ENCODE measurements at regions not wholly inside any gene's neighbourhood (a gene's known extent, or its start where the extent isn't known, plus 50 kb on each side); places are given as distances from the start of the nearest gene placed in this dataset.

- no peaks in the 10 kb centered on the region for H3K4me1 Mint-ChIP-seq (ENCODE audit: low read depth)
- H3K36me3 Mint-ChIP-seq (ENCODE audit: low read depth), result no peaks in the 10 kb centered on the region
- peaks cover 10% of the 10 kb centered on the region for H3K9me3 Mint-ChIP-seq
- no peaks in the 10 kb centered on the region for H3K27me3 Mint-ChIP-seq
- H3K4me3 Mint-ChIP-seq, result no peak overlapping the region
- no peak overlapping the region for H3K27ac Mint-ChIP-seq
Observed at GRCh38 chr1:218064426-218064825, 220.7 kb upstream of the RRP15 start.

- Mint-ChIP-seq H3K27me3 (no peaks in the 10 kb centered on the region), H3K36me3 (ENCODE audit: low read depth) (no peaks in the 10 kb centered on the region), H3K4me1 (ENCODE audit: low read depth) (no peaks in the 10 kb centered on the region), H3K4me3 (no peak overlapping the region), H3K9me3 (peaks cover under 1% of the 10 kb centered on the region), H3K27ac (no peak overlapping the region)
Observed at GRCh38 chr1:218066332-218066731, 218.8 kb upstream of the RRP15 start.

DNA sequence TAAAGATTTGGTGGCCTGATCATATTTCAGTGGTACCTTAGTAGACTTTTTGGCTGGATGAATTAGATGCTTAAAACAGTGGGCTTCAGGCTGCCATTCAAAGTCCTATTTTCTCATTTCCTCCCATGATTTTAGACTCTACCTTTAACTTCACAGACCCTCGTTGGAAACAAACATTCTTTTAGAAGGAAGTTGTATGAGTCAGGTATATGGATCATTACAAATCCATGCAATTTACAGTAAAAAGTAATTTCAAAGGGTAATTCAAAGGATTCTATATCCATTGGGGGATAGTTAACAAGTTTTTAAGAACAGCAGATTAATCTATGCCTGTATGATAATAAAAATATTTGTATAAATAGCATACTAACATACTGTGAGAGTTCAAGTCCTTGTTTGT, 216.9 kb upstream of the RRP15 start:
- Mint-ChIP-seq H3K9me3 (no peaks in the 10 kb centered on the region), H3K27ac (no peak overlapping the region), H3K36me3 (ENCODE audit: low read depth) (no peaks in the 10 kb centered on the region), H3K4me3 (no peak overlapping the region), H3K4me1 (ENCODE audit: low read depth) (no peaks in the 10 kb centered on the region), H3K27me3 (no peaks in the 10 kb centered on the region)

- Mint-ChIP-seq H3K27me3 (no peaks in the 10 kb centered on the region), H3K9me3 (no peaks in the 10 kb centered on the region), H3K27ac (no peak overlapping the region), H3K36me3 (ENCODE audit: low read depth) (no peaks in the 10 kb centered on the region), H3K4me3 (no peak overlapping the region), H3K4me1 (ENCODE audit: low read depth) (no peaks in the 10 kb centered on the region)
Observed at GRCh38 chr1:218069180-218069579, 215.9 kb upstream of the RRP15 start.

GRCh38 chr1:218073062-218073461, 212.0 kb upstream of the RRP15 start:
- Mint-ChIP-seq H3K9me3 (peaks cover 8% of the 10 kb centered on the region), H3K36me3 (ENCODE audit: low read depth) (no peaks in the 10 kb centered on the region), H3K4me3 (no peak overlapping the region), H3K27ac (no peak overlapping the region), H3K27me3 (no peaks in the 10 kb centered on the region), H3K4me1 (ENCODE audit: low read depth) (no peaks in the 10 kb centered on the region)

DNA sequence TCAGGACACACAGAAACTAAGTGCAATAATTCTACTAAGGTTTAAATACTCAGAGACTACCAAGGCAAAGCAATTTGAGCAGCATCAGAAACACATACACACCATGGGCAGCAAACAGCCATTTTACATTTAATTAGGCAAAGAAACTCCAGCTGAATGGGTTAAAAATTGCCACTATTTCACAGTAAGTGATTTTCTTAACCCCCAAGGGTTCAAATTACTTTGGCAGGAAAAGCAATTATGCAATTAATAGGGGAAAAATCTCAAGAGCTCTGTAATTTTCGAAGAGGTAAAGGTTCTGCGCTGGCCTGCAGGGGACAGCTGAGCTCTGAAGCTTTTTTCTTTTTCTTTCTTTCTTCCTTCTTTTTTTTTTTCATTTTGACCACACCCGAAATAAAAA, 206.2 kb upstream of the RRP15 start:
- Mint-ChIP-seq H3K27me3 (no peaks in the 10 kb centered on the region), H3K4me1 (ENCODE audit: low read depth) (no peaks in the 10 kb centered on the region), H3K36me3 (ENCODE audit: low read depth) (no peaks in the 10 kb centered on the region), H3K9me3 (peaks cover 18% of the 10 kb centered on the region), H3K27ac (no peak overlapping the region), H3K4me3 (no peak overlapping the region)

DNA sequence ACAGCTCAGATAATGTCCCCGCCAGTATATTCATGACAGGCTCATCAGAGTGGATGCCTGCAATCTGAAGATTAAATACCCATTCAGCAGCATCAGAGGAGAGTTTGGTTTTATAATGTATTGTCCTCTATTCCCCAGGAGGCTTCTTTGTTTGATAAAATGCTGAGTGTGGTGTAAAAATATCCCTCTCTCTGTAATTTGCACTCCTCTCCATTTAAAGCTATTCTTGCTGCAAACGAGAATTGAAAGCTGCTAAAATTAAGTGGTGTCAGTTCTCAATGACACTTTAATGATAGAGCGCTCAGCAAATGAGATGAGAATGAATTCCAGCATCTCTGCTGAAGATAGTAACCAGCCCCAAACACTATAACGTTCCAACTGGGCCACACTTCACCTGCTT, 205.7 kb upstream of the RRP15 start:
- H3K27me3 Mint-ChIP-seq, result no peaks in the 10 kb centered on the region
- H3K27ac Mint-ChIP-seq, result no peak overlapping the region
- no peaks in the 10 kb centered on the region for H3K36me3 Mint-ChIP-seq (ENCODE audit: low read depth)
- H3K4me1 Mint-ChIP-seq (ENCODE audit: low read depth), result no peaks in the 10 kb centered on the region
- H3K4me3 Mint-ChIP-seq, result no peak overlapping the region
- H3K9me3 Mint-ChIP-seq, result peaks cover 18% of the 10 kb centered on the region

- no peaks in the 10 kb centered on the region for H3K36me3 Mint-ChIP-seq (ENCODE audit: low read depth)
- no peak overlapping the region for H3K27ac Mint-ChIP-seq
- peaks cover 18% of the 10 kb centered on the region for H3K9me3 Mint-ChIP-seq
- no peak overlapping the region for H3K4me3 Mint-ChIP-seq
- no peaks in the 10 kb centered on the region for H3K4me1 Mint-ChIP-seq (ENCODE audit: low read depth)
- H3K27me3 Mint-ChIP-seq, result no peaks in the 10 kb centered on the region
Observed at GRCh38 chr1:218079820-218080219, 205.3 kb upstream of the RRP15 start.

DNA sequence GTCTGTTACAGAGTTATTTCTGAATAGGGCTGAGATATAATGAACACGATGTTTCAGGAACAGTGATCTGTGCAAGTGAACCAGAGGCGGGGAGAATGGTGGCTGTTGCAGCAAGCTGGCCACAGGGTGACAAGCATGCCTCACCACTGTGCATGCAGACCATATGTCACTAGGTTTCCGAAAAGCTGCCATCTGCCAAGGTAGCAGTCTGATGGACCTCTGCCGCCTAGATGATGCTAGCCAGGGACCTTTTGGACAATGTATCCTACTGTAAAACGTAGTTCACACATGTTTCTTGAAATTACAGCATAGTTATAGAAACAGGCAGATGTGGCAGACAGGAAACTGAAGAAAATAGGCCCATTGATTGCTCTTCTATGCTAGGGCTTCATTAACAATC, 204.2 kb upstream of the RRP15 start:
- Mint-ChIP-seq H3K9me3 (peaks cover 14% of the 10 kb centered on the region), H3K4me1 (ENCODE audit: low read depth) (no peaks in the 10 kb centered on the region), H3K4me3 (no peak overlapping the region), H3K27me3 (no peaks in the 10 kb centered on the region), H3K36me3 (ENCODE audit: low read depth) (no peaks in the 10 kb centered on the region), H3K27ac (no peak overlapping the region)

DNA sequence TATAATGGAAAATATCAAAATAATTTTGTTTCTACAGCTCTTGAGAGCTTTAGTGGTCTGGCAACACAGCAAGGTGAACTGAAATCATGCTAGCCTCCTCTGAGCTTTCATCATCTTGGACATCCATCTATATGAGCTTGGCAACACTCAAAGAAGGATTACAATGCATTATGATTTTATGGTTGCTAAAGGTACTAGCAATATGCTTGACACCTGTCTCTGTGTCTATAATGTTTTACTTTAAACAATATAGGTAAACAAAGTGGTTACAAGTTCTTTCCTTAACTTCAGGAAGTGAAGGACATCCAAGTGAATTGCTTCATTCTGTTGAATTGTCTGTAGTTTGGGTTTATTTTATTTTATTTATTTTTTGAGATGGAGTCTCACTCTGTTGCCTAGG, 203.7 kb upstream of the RRP15 start:
- Mint-ChIP-seq H3K27me3 (no peaks in the 10 kb centered on the region), H3K4me1 (ENCODE audit: low read depth) (no peaks in the 10 kb centered on the region), H3K36me3 (ENCODE audit: low read depth) (no peaks in the 10 kb centered on the region), H3K27ac (no peak overlapping the region), H3K4me3 (no peak overlapping the region), H3K9me3 (peaks cover 12% of the 10 kb centered on the region)

- Mint-ChIP-seq H3K4me1 (ENCODE audit: low read depth) (no peaks in the 10 kb centered on the region), H3K4me3 (no peak overlapping the region), H3K36me3 (ENCODE audit: low read depth) (no peaks in the 10 kb centered on the region), H3K9me3 (peaks cover 3% of the 10 kb centered on the region), H3K27ac (no peak overlapping the region), H3K27me3 (no peaks in the 10 kb centered on the region)
Observed at GRCh38 chr1:218090459-218090858, 194.6 kb upstream of the RRP15 start.

- Mint-ChIP-seq H3K27ac (no peak overlapping the region), H3K27me3 (no peaks in the 10 kb centered on the region), H3K9me3 (peaks cover 14% of the 10 kb centered on the region), H3K36me3 (ENCODE audit: low read depth) (no peaks in the 10 kb centered on the region), H3K4me3 (no peak overlapping the region), H3K4me1 (ENCODE audit: low read depth) (no peaks in the 10 kb centered on the region)
Observed at GRCh38 chr1:218101409-218101808, 183.7 kb upstream of the RRP15 start.

GRCh38 chr1:218108034-218108433, 177.1 kb upstream of the RRP15 start:
- peaks cover 6% of the 10 kb centered on the region for H3K9me3 Mint-ChIP-seq
- H3K27ac Mint-ChIP-seq, result no peak overlapping the region

DNA sequence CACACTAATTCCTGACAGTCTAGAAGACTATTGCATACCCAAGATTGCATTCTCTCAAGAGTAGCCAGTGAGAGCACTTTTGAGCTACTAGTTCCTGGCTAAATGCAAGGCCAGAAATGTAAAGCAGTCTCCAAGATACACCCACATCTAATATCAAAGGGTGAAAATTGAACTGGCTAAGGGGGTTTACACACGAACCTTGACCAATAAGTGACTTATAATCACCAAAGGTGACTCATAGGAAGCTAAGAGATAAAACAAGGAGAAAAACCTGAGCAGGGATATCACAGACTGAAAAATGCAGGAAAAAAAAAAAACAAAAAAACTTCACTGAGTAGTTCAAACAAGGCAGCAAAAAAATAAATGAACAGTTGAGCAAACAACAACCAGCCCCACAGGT, 172.2 kb upstream of the RRP15 start:
- Mint-ChIP-seq H3K27me3 (no peaks in the 10 kb centered on the region), H3K27ac (no peak overlapping the region), H3K4me3 (no peak overlapping the region), H3K4me1 (ENCODE audit: low read depth) (no peaks in the 10 kb centered on the region), H3K9me3 (peaks cover 9% of the 10 kb centered on the region), H3K36me3 (ENCODE audit: low read depth) (no peaks in the 10 kb centered on the region)

More at GRCh38 chr1:218108034-218108433, 177.1 kb upstream of the RRP15 start:
- Mint-ChIP-seq H3K4me1 (ENCODE audit: low read depth) (no peaks in the 10 kb centered on the region), H3K36me3 (ENCODE audit: low read depth) (no peaks in the 10 kb centered on the region), H3K27me3 (no peaks in the 10 kb centered on the region), H3K4me3 (no peak overlapping the region)

DNA sequence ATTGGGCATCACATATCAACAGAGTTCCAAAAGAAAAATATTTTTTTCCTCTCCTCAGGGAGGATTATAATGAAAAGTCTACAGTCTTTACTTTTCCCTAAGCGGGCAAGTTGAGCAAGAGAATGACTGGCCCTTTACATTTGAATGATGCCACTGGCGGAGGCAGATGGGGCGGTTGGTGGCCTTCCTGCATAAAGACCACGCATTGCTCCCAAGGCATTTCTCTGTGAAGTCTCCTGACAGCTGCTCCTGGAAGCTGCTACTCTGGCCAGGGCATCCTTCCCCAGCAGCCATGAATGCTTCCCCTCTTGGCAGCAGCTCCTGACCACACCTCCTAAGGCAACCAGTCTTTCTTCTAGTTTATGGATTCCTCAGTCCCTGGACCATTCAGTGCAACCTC, 161.1 kb upstream of the RRP15 start:
- H3K27ac Mint-ChIP-seq, result no peak overlapping the region

DNA sequence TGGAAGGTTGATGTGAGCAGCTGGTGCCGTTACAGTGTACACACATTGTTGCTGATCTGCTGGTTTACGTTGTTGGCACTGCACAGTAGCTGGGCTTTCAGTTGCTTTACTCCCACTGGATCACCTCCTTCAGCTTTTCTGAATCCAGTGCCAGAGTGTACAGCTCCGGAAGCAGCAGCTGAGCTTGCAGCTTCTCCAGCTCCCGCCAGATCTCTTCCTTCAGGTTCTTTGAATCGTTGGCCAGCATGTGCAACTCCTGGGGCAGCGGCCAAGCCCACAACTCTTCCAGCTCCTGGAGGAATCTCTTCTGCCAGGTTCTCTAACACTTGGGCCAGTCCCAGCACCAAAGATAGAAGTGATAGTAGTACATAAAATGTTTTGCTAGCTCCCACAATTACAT, 149.7 kb upstream of the RRP15 start:
- H3K27ac Mint-ChIP-seq, result no peak overlapping the region

More for the DNA sequence above, 161.1 kb upstream of the RRP15 start:
- H3K27me3 Mint-ChIP-seq, result no peaks in the 10 kb centered on the region
- no peaks in the 10 kb centered on the region for H3K36me3 Mint-ChIP-seq (ENCODE audit: low read depth)
- no peak overlapping the region for H3K4me3 Mint-ChIP-seq
- no peaks in the 10 kb centered on the region for H3K4me1 Mint-ChIP-seq (ENCODE audit: low read depth)
- no peaks in the 10 kb centered on the region for H3K9me3 Mint-ChIP-seq

GRCh38 chr1:218139761-218140160, 145.3 kb upstream of the RRP15 start:
- Mint-ChIP-seq H3K4me3 (no peak overlapping the region), H3K9me3 (peaks cover 6% of the 10 kb centered on the region), H3K27ac (no peak overlapping the region), H3K27me3 (no peaks in the 10 kb centered on the region), H3K36me3 (ENCODE audit: low read depth) (no peaks in the 10 kb centered on the region), H3K4me1 (ENCODE audit: low read depth) (no peaks in the 10 kb centered on the region)

More for the DNA sequence above, 149.7 kb upstream of the RRP15 start:
- no peak overlapping the region for H3K4me3 Mint-ChIP-seq
- no peaks in the 10 kb centered on the region for H3K36me3 Mint-ChIP-seq (ENCODE audit: low read depth)
- H3K4me1 Mint-ChIP-seq (ENCODE audit: low read depth), result no peaks in the 10 kb centered on the region
- no peaks in the 10 kb centered on the region for H3K27me3 Mint-ChIP-seq
- H3K9me3 Mint-ChIP-seq, result no peaks in the 10 kb centered on the region

Measured in stimulated activated naive CD8-positive, alpha-beta T cell treated with anti-CD3 and anti-CD28 coated beads, Interleukin-15, Interleukin-2, amounts not matched to agents 100 ng/mL and 50 ng/mL, for 24 hours (primary cell).